OCI-LY1 (cell line): ENCODE measurements at regions not wholly inside any gene's neighbourhood (a gene's known extent, or its start where the extent isn't known, plus 50 kb on each side); places are given as distances from the start of the nearest gene placed in this dataset.

ENCODE experiments used
- CTCF ChIP-seq: fragments of 200-600 bp; sonication (generic), shearing (Covaris generic); IDR thresholded peaks from 2 replicates; pipeline ENCODE4 v1.5.1; 2017; ENCODE audit warnings: mild to moderate bottlenecking, antibody characterized with exemption, low read length, moderate library complexity, mixed read lengths
- EZH2 ChIP-seq: fragments of 200-600 bp; sonication (generic), shearing (Covaris generic); IDR thresholded peaks from 2 replicates; pipeline ENCODE4 v1.8.0; 2017; ENCODE audit warnings: borderline replicate concordance, mixed run types, mild to moderate bottlenecking, antibody characterized with exemption, low read length, moderate library complexity, mixed read lengths

- no peak for TF ChIP-seq EZH2
- TF ChIP-seq CTCF: no peak
These were observed 438.2 kb downstream of the TSN start for GRCh38 chr2:122193622-122194021.
